Right lobe of liver (tissue), 4 donors: ENCODE measurements at regions not wholly inside any gene's neighbourhood (a gene's known extent, or its start where the extent isn't known, plus 50 kb on each side); places are given as distances from the start of the nearest gene placed in this dataset.

Experiments
- POLR2A ChIP-seq: fragments of 450-650 bp; IDR thresholded peaks from one replicate; pipeline ENCODE4 v1.6.1; 2017; ENCODE audit warnings: antibody characterized with exemption, mild to moderate bottlenecking
- TF ChIP-seq, protein P1 (sequence below), 4 donors: fragments of 200-600 bp in 3 of 4; fragments of 450-650 bp in 1 of 4; IDR thresholded peaks; one replicate each; pipeline versions ENCODE4 v1.5.1 to v1.8.0; 2016 to 2022; ENCODE audit warnings: antibody characterized with exemption in 4 of 4, mild to moderate bottlenecking in 2 of 4
- donor health status: DM: no; HTN: no; CAD: no.
- donor health status: DM: no; HTN: no; CAD: no.
- donor health status: DM: no; HTN: yes; CAD: no.

DNA sequence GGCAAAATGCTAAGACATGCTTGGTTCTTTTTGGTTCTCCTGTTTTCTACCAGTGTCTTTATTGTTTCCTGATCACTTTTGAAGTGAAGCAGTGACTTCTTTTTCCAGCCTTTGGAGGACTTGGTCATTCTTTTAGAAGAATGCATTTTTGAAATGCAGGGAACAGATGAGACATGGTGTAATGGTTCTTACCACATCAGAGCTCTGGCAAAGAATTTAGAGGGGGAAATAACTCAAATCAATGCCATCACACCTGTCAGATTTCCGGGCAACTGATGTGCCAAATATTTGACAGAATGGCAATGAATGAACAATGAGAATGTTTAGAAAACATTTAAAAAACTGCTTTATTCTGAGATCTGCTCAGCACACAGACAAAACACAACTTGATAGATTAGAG is 519.6 kb downstream of the IQCM start:
- TF ChIP-seq, protein P1, sequence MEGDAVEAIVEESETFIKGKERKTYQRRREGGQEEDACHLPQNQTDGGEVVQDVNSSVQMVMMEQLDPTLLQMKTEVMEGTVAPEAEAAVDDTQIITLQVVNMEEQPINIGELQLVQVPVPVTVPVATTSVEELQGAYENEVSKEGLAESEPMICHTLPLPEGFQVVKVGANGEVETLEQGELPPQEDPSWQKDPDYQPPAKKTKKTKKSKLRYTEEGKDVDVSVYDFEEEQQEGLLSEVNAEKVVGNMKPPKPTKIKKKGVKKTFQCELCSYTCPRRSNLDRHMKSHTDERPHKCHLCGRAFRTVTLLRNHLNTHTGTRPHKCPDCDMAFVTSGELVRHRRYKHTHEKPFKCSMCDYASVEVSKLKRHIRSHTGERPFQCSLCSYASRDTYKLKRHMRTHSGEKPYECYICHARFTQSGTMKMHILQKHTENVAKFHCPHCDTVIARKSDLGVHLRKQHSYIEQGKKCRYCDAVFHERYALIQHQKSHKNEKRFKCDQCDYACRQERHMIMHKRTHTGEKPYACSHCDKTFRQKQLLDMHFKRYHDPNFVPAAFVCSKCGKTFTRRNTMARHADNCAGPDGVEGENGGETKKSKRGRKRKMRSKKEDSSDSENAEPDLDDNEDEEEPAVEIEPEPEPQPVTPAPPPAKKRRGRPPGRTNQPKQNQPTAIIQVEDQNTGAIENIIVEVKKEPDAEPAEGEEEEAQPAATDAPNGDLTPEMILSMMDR (IDR thresholded peaks at IDR 0.05), result no peak
- TF ChIP-seq POLR2A, result no peak
